ENCODE measurements at regions not wholly inside any gene's neighbourhood (a gene's known extent, or its start where the extent isn't known, plus 50 kb on each side); places are given as distances from the start of the nearest gene placed in this dataset.

DNA sequence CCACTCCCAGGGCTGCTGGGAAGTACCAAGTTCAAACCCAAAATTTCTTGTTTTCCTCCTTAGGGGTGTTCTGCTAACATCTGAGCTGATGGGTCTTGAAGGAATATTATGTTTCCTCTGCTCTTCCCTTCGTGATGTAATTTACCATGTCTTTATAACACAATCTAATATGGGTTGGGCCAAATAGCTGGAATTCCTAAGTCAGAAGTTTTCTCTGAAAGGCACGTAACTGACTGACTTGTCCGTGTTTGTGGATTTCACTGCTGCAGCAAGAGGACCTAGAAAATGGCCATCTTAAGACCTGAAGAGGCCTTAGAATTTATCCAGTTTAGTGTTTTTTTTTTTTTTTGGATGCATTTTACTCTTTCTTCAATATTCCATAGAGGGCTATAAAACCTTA lies 256.7 kb downstream of the DCDC2C start:
- TF ChIP-seq, protein P1, sequence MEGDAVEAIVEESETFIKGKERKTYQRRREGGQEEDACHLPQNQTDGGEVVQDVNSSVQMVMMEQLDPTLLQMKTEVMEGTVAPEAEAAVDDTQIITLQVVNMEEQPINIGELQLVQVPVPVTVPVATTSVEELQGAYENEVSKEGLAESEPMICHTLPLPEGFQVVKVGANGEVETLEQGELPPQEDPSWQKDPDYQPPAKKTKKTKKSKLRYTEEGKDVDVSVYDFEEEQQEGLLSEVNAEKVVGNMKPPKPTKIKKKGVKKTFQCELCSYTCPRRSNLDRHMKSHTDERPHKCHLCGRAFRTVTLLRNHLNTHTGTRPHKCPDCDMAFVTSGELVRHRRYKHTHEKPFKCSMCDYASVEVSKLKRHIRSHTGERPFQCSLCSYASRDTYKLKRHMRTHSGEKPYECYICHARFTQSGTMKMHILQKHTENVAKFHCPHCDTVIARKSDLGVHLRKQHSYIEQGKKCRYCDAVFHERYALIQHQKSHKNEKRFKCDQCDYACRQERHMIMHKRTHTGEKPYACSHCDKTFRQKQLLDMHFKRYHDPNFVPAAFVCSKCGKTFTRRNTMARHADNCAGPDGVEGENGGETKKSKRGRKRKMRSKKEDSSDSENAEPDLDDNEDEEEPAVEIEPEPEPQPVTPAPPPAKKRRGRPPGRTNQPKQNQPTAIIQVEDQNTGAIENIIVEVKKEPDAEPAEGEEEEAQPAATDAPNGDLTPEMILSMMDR (IDR thresholded peaks at IDR 0.05) = no peak
- no peak for TF ChIP-seq POLR2A (IDR thresholded peaks at IDR 0.05)

All from thyroid gland (tissue), 4 donors.